HCT116 (cell line): ENCODE measurements at regions not wholly inside any gene's neighbourhood (a gene's known extent, or its start where the extent isn't known, plus 50 kb on each side); places are given as distances from the start of the nearest gene placed in this dataset.

Experiments
- CEBPB ChIP-seq: IDR thresholded peaks from 2 replicates; pipeline ENCODE4 v1.6.1; 2012; ENCODE audit warnings: low read depth
- EZH2 ChIP-seq: fragments of 200-600 bp; sonication (generic); IDR thresholded peaks from 2 replicates; pipeline ENCODE4 v1.6.1; 2017; ENCODE audit warnings: antibody characterized with exemption, mixed run types
- EZH2phosphoT487 ChIP-seq: fragments of 200-600 bp; IDR thresholded peaks from 2 replicates; pipeline ENCODE4 v1.6.1; 2018; ENCODE audit warnings: antibody characterized with exemption, borderline replicate concordance
- FOSL1 ChIP-seq: IDR thresholded peaks from 2 replicates; pipeline ENCODE4 v1.6.1; 2012; ENCODE audit warnings: low read depth
- POLR2A ChIP-seq: IDR thresholded peaks from 2 replicates; pipeline ENCODE4 v1.7.0; 2011; ENCODE audit warnings: borderline replicate concordance; ENCODE audit not compliant: insufficient read depth, insufficient read length; ENCODE audit errors: extremely low read depth
- POLR2AphosphoS5 ChIP-seq: IDR thresholded peaks from 2 replicates; pipeline ENCODE4 v1.6.1; 2011; ENCODE audit warnings: mild to moderate bottlenecking, low read depth, low read length, moderate library complexity
- SP1 ChIP-seq: IDR thresholded peaks from 2 replicates; pipeline ENCODE4 v1.6.1; 2012; ENCODE audit warnings: low read depth
- SRF ChIP-seq: IDR thresholded peaks from 2 replicates; pipeline ENCODE4 v1.6.1; 2012; ENCODE audit warnings: low read depth
- YY1 ChIP-seq: IDR thresholded peaks from 2 replicates; pipeline ENCODE4 v1.6.1; 2011; ENCODE audit warnings: low read length, low read depth, moderate library complexity, mild to moderate bottlenecking; ENCODE audit not compliant: insufficient replicate concordance; ENCODE audit errors: extremely low read depth
- ZFX ChIP-seq: fragments of 450-650 bp; IDR thresholded peaks from 2 replicates; pipeline ENCODE4 v1.6.1; 2017
- ZNF274 ChIP-seq: fragments of 200-500 bp; sonication (Bioruptor generic); IDR thresholded peaks from 2 replicates; pipeline ENCODE4 v1.6.1; 2014; ENCODE audit warnings: mild to moderate bottlenecking, low read depth, low read length, inconsistent platforms
- TF ChIP-seq, protein P1 (sequence below), 3 experiments: fragments of 200-600 bp in 1 of 3; sonication (generic) in 1 of 3; IDR thresholded peaks in 2 of 3; conservative IDR thresholded peaks in 1 of 3; 2 replicates each; pipeline ENCODE4 v1.5.1; 2012 to 2017; ENCODE audit warnings: low read depth in 2 of 3, low read length in 2 of 3, antibody characterized with exemption in 1 of 3, borderline replicate concordance in 1 of 3, control low read depth in 1 of 3, mild to moderate bottlenecking in 1 of 3, mixed read lengths in 1 of 3, mixed run types in 1 of 3, moderate library complexity in 1 of 3; ENCODE audit not compliant: insufficient read depth in 1 of 3
- TF ChIP-seq, protein P2 (sequence below): IDR thresholded peaks from 2 replicates; pipeline ENCODE4 v1.6.1; 2012

GRCh38 chr6:3607599-3607998 lies 143.9 kb downstream of the PXDC1 start:
- TF ChIP-seq EZH2phosphoT487 (no peak), POLR2A (no peak), SP1 (no peak), POLR2AphosphoS5 (no peak), FOSL1 (no peak), ZNF274 (no peak), CEBPB (no peak), SRF (no peak), EZH2 (no peak), YY1 (no peak), ZFX (no peak)
- TF ChIP-seq, protein P1, sequence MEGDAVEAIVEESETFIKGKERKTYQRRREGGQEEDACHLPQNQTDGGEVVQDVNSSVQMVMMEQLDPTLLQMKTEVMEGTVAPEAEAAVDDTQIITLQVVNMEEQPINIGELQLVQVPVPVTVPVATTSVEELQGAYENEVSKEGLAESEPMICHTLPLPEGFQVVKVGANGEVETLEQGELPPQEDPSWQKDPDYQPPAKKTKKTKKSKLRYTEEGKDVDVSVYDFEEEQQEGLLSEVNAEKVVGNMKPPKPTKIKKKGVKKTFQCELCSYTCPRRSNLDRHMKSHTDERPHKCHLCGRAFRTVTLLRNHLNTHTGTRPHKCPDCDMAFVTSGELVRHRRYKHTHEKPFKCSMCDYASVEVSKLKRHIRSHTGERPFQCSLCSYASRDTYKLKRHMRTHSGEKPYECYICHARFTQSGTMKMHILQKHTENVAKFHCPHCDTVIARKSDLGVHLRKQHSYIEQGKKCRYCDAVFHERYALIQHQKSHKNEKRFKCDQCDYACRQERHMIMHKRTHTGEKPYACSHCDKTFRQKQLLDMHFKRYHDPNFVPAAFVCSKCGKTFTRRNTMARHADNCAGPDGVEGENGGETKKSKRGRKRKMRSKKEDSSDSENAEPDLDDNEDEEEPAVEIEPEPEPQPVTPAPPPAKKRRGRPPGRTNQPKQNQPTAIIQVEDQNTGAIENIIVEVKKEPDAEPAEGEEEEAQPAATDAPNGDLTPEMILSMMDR (IDR thresholded peaks at IDR 0.05 in 2 of 3, conservative IDR thresholded peaks at IDR 0.05 in 1 of 3; ENCODE audit: borderline replicate concordance in 1 of 3, insufficient read depth in 1 of 3, low read depth in 2 of 3, low read length in 2 of 3), result no peak
- TF ChIP-seq, protein P2, sequence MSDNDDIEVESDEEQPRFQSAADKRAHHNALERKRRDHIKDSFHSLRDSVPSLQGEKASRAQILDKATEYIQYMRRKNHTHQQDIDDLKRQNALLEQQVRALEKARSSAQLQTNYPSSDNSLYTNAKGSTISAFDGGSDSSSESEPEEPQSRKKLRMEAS, result no peak
